Vagina (tissue), 2 donors: ENCODE measurements at regions not wholly inside any gene's neighbourhood (a gene's known extent, or its start where the extent isn't known, plus 50 kb on each side); places are given as distances from the start of the nearest gene placed in this dataset.

Experiments
- POLR2A ChIP-seq, 2 donors: fragments of 450-650 bp; IDR thresholded peaks; one replicate each; pipeline ENCODE4 v1.6.1; 2017; ENCODE audit warnings: antibody characterized with exemption in 2 of 2, mild to moderate bottlenecking in 2 of 2, moderate library complexity in 2 of 2
- POLR2AphosphoS5 ChIP-seq, 2 donors: sonication (generic); formaldehyde crosslinking; IDR thresholded peaks; one replicate each; pipeline ENCODE4 v1.9.0; 2017; ENCODE audit warnings: antibody characterized with exemption in 2 of 2, mild to moderate bottlenecking in 2 of 2, low read depth in 1 of 2; ENCODE audit not compliant: insufficient read depth in 1 of 2
- TF ChIP-seq, protein P1 (sequence below), 3 experiments: fragments of 450-650 bp in 2 of 3; fragments of 200-600 bp in 1 of 3; sonication (generic) in 1 of 3; IDR thresholded peaks; one replicate each; pipeline ENCODE4 v1.5.1; 2017 to 2019; ENCODE audit warnings: antibody characterized with exemption in 3 of 3, mild to moderate bottlenecking in 2 of 3, moderate library complexity in 2 of 3

DNA sequence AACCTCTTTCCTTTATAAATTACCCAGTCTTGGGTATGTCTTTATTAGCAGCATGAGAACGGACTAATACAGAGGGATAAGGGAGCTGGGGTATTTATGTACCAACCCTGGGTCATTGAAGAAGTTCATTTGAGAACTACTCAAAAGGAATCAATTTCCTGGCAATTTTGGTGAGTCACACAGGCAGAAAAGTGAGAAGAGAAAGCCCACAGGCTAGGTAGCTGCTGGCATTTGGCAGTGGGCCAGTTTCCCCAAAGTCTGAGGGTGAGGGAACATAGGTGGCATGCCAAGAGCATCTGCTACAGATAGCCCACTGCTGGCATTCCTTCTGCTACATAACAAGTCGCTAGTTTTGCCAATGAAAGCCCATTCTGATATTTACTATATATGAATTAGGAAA, 411.2 kb downstream of the MID1IP1 start:
- TF ChIP-seq, protein P1, sequence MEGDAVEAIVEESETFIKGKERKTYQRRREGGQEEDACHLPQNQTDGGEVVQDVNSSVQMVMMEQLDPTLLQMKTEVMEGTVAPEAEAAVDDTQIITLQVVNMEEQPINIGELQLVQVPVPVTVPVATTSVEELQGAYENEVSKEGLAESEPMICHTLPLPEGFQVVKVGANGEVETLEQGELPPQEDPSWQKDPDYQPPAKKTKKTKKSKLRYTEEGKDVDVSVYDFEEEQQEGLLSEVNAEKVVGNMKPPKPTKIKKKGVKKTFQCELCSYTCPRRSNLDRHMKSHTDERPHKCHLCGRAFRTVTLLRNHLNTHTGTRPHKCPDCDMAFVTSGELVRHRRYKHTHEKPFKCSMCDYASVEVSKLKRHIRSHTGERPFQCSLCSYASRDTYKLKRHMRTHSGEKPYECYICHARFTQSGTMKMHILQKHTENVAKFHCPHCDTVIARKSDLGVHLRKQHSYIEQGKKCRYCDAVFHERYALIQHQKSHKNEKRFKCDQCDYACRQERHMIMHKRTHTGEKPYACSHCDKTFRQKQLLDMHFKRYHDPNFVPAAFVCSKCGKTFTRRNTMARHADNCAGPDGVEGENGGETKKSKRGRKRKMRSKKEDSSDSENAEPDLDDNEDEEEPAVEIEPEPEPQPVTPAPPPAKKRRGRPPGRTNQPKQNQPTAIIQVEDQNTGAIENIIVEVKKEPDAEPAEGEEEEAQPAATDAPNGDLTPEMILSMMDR (IDR thresholded peaks at IDR 0.05), result no peak
- TF ChIP-seq POLR2A (IDR thresholded peaks at IDR 0.05) (no peak), POLR2AphosphoS5 (IDR thresholded peaks at IDR 0.05; ENCODE audit: insufficient read depth in 1 of 2, low read depth in 1 of 2) (no peak)
